ENCODE measurements at regions not wholly inside any gene's neighbourhood (a gene's known extent, or its start where the extent isn't known, plus 50 kb on each side); places are given as distances from the start of the nearest gene placed in this dataset.

GRCh38 chr9:126556560-126557250 lies 57.0 kb upstream of the LMX1B start:
- no peaks in the 10 kb centered on the region for H3K36me3 ChIP-seq
- ATAC-seq (ENCODE audit: insufficient number of reproducible peaks, low FRiP score, low read depth) (no peak), DNase-seq (ENCODE audit: low spot score) (no peak)
- no peak overlapping the region for H3K4me3 ChIP-seq
- no peak for TF ChIP-seq CTCF (IDR thresholded peaks at IDR 0.05)
- H3K27ac ChIP-seq, result no peak overlapping the region
- no peaks in the 10 kb centered on the region for H3K4me1 ChIP-seq (ENCODE audit: control insufficient read depth in 1 of 2, low read depth in 2 of 2)
- no peaks in the 10 kb centered on the region for H3K27me3 ChIP-seq (replicated peaks; ENCODE audit: insufficient read depth)
- no peaks in the 10 kb centered on the region for H3K9me3 ChIP-seq

- H3K27me3 ChIP-seq (replicated peaks; ENCODE audit: insufficient read depth), result no peaks in the 10 kb centered on the region
- H3K27ac ChIP-seq, result no peak overlapping the region
- no peaks in the 10 kb centered on the region for H3K4me1 ChIP-seq (ENCODE audit: control insufficient read depth in 1 of 2, low read depth in 2 of 2)
- ATAC-seq (ENCODE audit: insufficient number of reproducible peaks, low FRiP score, low read depth) (no peak), DNase-seq (ENCODE audit: low spot score) (no peak)
- H3K4me3 ChIP-seq, result no peak overlapping the region
- TF ChIP-seq CTCF (IDR thresholded peaks at IDR 0.05), result peak; percentile 87
- no peaks in the 10 kb centered on the region for H3K36me3 ChIP-seq
- H3K9me3 ChIP-seq, result no peaks in the 10 kb centered on the region
Observed at GRCh38 chr9:126558051-126558665, 55.6 kb upstream of the LMX1B start.

- ATAC-seq (ENCODE audit: insufficient number of reproducible peaks, low FRiP score, low read depth) (no peak), DNase-seq (ENCODE audit: low spot score) (no peak)
- Histone ChIP-seq H3K4me1 (ENCODE audit: control insufficient read depth in 1 of 2, low read depth in 2 of 2) (no peaks in the 10 kb centered on the region), H3K27me3 (replicated peaks; ENCODE audit: insufficient read depth) (no peaks in the 10 kb centered on the region), H3K36me3 (no peaks in the 10 kb centered on the region), H3K4me3 (no peak overlapping the region), H3K27ac (no peak overlapping the region), H3K9me3 (no peaks in the 10 kb centered on the region)
- no peak for TF ChIP-seq CTCF (IDR thresholded peaks at IDR 0.05)
Observed at GRCh38 chr9:126559296-126559695, 54.4 kb upstream of the LMX1B start.

- ATAC-seq (ENCODE audit: insufficient number of reproducible peaks, low FRiP score, low read depth) (no peak), DNase-seq (ENCODE audit: low spot score) (no peak)
- H3K27me3 ChIP-seq (replicated peaks; ENCODE audit: insufficient read depth), result no peaks in the 10 kb centered on the region
- no peak for TF ChIP-seq CTCF (IDR thresholded peaks at IDR 0.05)
- no peaks in the 10 kb centered on the region for H3K9me3 ChIP-seq
- no peaks in the 10 kb centered on the region for H3K4me1 ChIP-seq (ENCODE audit: control insufficient read depth in 1 of 2, low read depth in 2 of 2)
- H3K4me3 ChIP-seq, result no peak overlapping the region
- no peak overlapping the region for H3K27ac ChIP-seq
- no peaks in the 10 kb centered on the region for H3K36me3 ChIP-seq
Observed at GRCh38 chr9:126561582-126561981, 52.1 kb upstream of the LMX1B start.

GRCh38 chr9:126563556-126563955 lies 50.2 kb upstream of the LMX1B start:
- H3K4me3 ChIP-seq, result no peak overlapping the region
- H3K36me3 ChIP-seq, result no peaks in the 10 kb centered on the region
- no peak for DNase-seq (ENCODE audit: low spot score)
- H3K27me3 ChIP-seq (replicated peaks; ENCODE audit: insufficient read depth), result no peaks in the 10 kb centered on the region
- TF ChIP-seq CTCF (IDR thresholded peaks at IDR 0.05), result no peak
- ATAC-seq (ENCODE audit: insufficient number of reproducible peaks, low FRiP score, low read depth), result no peak
- H3K9me3 ChIP-seq, result no peaks in the 10 kb centered on the region
- no peaks in the 10 kb centered on the region for H3K4me1 ChIP-seq (ENCODE audit: control insufficient read depth in 1 of 2, low read depth in 2 of 2)
- no peak overlapping the region for H3K27ac ChIP-seq

All from thoracic aorta (tissue), 2 donors.